Fibroblast of mammary gland (primary cell): ENCODE measurements at regions not wholly inside any gene's neighbourhood (a gene's known extent, or its start where the extent isn't known, plus 50 kb on each side); places are given as distances from the start of the nearest gene placed in this dataset.

Experiments
- DNase-seq: peaks from one replicate; pipeline ENCODE4 v3.0.0-alpha.2; 2010; ENCODE audit warnings: low read depth
- H3K4me3 ChIP-seq: 2 replicates; pipeline ENCODE4 v1.5.1; 2011; ENCODE audit warnings: low read depth, mild to moderate bottlenecking, low read length, moderate library complexity; ENCODE audit not compliant: control insufficient read depth
- CTCF ChIP-seq: conservative IDR thresholded peaks from 2 replicates; pipeline ENCODE4 v1.5.1; 2011; ENCODE audit warnings: low read depth, low read length, inconsistent platforms; ENCODE audit not compliant: control insufficient read depth, insufficient read depth

- no peak overlapping the region for H3K4me3 ChIP-seq
- no peak for TF ChIP-seq CTCF
- DNase-seq, result no peak
These were observed 79.4 kb upstream of the SMIM21 start for GRCh38 chr18:75506913-75507312.

GRCh38 chr18:75504469-75504868 is 77.0 kb upstream of the SMIM21 start:
- no peak for DNase-seq
- no peak for TF ChIP-seq CTCF
- no peak overlapping the region for H3K4me3 ChIP-seq

GRCh38 chr18:75503615-75504014 is 76.1 kb upstream of the SMIM21 start:
- no peak for TF ChIP-seq CTCF

GRCh38 chr18:75502286-75502685 is 74.8 kb upstream of the SMIM21 start:
- DNase-seq, result no peak
- H3K4me3 ChIP-seq, result no peak overlapping the region
- TF ChIP-seq CTCF, result no peak

More at GRCh38 chr18:75503615-75504014, 76.1 kb upstream of the SMIM21 start:
- DNase-seq, result no peak
- H3K4me3 ChIP-seq, result no peak overlapping the region

GRCh38 chr18:75500545-75500944 is 73.0 kb upstream of the SMIM21 start:
- DNase-seq, result peak; percentile 7
- H3K4me3 ChIP-seq, result no peak overlapping the region
- TF ChIP-seq CTCF, result no peak

- TF ChIP-seq CTCF, result no peak
- no peak for DNase-seq
- no peak overlapping the region for H3K4me3 ChIP-seq
These were observed 70.2 kb upstream of the SMIM21 start for GRCh38 chr18:75497576-75498235.

- no peak overlapping the region for H3K4me3 ChIP-seq
- no peak for TF ChIP-seq CTCF
- no peak for DNase-seq
These were observed 68.6 kb upstream of the SMIM21 start for GRCh38 chr18:75496151-75496550.
